ENCODE measurements at regions not wholly inside any gene's neighbourhood (a gene's known extent, or its start where the extent isn't known, plus 50 kb on each side); places are given as distances from the start of the nearest gene placed in this dataset.

DNA sequence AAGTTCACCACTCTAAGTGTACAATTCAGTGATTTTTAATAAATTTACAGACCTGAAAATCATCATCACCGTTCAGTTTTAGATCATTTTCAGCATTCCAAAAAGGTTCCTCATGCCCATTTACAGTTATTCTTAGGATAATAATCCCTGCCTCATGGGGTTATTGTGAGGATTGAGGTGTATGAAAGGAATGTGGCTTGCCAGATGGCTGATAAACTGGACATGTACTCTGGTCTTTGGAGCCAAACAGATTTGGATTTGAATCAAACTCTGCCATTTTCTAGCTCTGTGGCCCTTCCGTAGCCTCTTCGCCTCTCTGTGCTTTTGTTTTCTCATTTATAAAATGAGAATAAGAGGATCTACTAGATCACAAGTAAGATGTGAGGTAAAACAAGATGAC lies 53.9 kb upstream of the GPRC5B start:
- CTCF ChIA-PET: no interaction called here
- H3K36me3 ChIP-seq (ENCODE audit: control insufficient read depth in 2 of 2, insufficient read depth in 1 of 2, low read length in 2 of 2): no peaks in the 10 kb centered on the region
- no peak overlapping the region for H3K27ac ChIP-seq (ENCODE audit: extremely low read depth, low read depth, low read length)
- no peak for TF ChIP-seq ZNF404 (tag by site-specific recombination; IDR thresholded peaks at IDR 0.05)
- TF ChIP-seq ZSCAN16 (tag by site-specific recombination; IDR thresholded peaks at IDR 0.05): no peak
- TF ChIP-seq ZBTB17 (tag by site-specific recombination; IDR thresholded peaks at IDR 0.05): no peak
- no peak for TF ChIP-seq ZNF266 (tag by site-specific recombination; IDR thresholded peaks at IDR 0.05; ENCODE audit: low read depth)
- TF ChIP-seq ZNF843 (tag by site-specific recombination; IDR thresholded peaks at IDR 0.05): no peak
- no peak for TF ChIP-seq SCRT1 (tag by site-specific recombination; IDR thresholded peaks at IDR 0.05; ENCODE audit: borderline replicate concordance)
- TF ChIP-seq BCL11A (tag by site-specific recombination; IDR thresholded peaks at IDR 0.05; ENCODE audit: low read depth): no peak
- TF ChIP-seq, protein P1, sequence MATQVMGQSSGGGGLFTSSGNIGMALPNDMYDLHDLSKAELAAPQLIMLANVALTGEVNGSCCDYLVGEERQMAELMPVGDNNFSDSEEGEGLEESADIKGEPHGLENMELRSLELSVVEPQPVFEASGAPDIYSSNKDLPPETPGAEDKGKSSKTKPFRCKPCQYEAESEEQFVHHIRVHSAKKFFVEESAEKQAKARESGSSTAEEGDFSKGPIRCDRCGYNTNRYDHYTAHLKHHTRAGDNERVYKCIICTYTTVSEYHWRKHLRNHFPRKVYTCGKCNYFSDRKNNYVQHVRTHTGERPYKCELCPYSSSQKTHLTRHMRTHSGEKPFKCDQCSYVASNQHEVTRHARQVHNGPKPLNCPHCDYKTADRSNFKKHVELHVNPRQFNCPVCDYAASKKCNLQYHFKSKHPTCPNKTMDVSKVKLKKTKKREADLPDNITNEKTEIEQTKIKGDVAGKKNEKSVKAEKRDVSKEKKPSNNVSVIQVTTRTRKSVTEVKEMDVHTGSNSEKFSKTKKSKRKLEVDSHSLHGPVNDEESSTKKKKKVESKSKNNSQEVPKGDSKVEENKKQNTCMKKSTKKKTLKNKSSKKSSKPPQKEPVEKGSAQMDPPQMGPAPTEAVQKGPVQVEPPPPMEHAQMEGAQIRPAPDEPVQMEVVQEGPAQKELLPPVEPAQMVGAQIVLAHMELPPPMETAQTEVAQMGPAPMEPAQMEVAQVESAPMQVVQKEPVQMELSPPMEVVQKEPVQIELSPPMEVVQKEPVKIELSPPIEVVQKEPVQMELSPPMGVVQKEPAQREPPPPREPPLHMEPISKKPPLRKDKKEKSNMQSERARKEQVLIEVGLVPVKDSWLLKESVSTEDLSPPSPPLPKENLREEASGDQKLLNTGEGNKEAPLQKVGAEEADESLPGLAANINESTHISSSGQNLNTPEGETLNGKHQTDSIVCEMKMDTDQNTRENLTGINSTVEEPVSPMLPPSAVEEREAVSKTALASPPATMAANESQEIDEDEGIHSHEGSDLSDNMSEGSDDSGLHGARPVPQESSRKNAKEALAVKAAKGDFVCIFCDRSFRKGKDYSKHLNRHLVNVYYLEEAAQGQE (tag by site-specific recombination; IDR thresholded peaks at IDR 0.05): no peak
- TF ChIP-seq, protein P2, sequence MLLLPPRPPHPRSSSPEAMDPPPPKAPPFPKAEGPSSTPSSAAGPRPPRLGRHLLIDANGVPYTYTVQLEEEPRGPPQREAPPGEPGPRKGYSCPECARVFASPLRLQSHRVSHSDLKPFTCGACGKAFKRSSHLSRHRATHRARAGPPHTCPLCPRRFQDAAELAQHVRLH (tag by site-specific recombination; IDR thresholded peaks at IDR 0.05): no peak
- no peak for TF ChIP-seq GLIS2 (tag by site-specific recombination; IDR thresholded peaks at IDR 0.05)
- TF ChIP-seq, protein P3, sequence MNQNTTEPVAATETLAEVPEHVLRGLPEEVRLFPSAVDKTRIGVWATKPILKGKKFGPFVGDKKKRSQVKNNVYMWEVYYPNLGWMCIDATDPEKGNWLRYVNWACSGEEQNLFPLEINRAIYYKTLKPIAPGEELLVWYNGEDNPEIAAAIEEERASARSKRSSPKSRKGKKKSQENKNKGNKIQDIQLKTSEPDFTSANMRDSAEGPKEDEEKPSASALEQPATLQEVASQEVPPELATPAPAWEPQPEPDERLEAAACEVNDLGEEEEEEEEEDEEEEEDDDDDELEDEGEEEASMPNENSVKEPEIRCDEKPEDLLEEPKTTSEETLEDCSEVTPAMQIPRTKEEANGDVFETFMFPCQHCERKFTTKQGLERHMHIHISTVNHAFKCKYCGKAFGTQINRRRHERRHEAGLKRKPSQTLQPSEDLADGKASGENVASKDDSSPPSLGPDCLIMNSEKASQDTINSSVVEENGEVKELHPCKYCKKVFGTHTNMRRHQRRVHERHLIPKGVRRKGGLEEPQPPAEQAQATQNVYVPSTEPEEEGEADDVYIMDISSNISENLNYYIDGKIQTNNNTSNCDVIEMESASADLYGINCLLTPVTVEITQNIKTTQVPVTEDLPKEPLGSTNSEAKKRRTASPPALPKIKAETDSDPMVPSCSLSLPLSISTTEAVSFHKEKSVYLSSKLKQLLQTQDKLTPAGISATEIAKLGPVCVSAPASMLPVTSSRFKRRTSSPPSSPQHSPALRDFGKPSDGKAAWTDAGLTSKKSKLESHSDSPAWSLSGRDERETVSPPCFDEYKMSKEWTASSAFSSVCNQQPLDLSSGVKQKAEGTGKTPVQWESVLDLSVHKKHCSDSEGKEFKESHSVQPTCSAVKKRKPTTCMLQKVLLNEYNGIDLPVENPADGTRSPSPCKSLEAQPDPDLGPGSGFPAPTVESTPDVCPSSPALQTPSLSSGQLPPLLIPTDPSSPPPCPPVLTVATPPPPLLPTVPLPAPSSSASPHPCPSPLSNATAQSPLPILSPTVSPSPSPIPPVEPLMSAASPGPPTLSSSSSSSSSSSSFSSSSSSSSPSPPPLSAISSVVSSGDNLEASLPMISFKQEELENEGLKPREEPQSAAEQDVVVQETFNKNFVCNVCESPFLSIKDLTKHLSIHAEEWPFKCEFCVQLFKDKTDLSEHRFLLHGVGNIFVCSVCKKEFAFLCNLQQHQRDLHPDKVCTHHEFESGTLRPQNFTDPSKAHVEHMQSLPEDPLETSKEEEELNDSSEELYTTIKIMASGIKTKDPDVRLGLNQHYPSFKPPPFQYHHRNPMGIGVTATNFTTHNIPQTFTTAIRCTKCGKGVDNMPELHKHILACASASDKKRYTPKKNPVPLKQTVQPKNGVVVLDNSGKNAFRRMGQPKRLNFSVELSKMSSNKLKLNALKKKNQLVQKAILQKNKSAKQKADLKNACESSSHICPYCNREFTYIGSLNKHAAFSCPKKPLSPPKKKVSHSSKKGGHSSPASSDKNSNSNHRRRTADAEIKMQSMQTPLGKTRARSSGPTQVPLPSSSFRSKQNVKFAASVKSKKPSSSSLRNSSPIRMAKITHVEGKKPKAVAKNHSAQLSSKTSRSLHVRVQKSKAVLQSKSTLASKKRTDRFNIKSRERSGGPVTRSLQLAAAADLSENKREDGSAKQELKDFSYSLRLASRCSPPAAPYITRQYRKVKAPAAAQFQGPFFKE (tag by site-specific recombination; IDR thresholded peaks at IDR 0.05; ENCODE audit: borderline replicate concordance): no peak
- TF ChIP-seq ZNF707 (tag by site-specific recombination; IDR thresholded peaks at IDR 0.05): no peak
- no peak for TF ChIP-seq BCL11B (tag by site-specific recombination; IDR thresholded peaks at IDR 0.05; ENCODE audit: low read depth)
- TF ChIP-seq, protein P4, sequence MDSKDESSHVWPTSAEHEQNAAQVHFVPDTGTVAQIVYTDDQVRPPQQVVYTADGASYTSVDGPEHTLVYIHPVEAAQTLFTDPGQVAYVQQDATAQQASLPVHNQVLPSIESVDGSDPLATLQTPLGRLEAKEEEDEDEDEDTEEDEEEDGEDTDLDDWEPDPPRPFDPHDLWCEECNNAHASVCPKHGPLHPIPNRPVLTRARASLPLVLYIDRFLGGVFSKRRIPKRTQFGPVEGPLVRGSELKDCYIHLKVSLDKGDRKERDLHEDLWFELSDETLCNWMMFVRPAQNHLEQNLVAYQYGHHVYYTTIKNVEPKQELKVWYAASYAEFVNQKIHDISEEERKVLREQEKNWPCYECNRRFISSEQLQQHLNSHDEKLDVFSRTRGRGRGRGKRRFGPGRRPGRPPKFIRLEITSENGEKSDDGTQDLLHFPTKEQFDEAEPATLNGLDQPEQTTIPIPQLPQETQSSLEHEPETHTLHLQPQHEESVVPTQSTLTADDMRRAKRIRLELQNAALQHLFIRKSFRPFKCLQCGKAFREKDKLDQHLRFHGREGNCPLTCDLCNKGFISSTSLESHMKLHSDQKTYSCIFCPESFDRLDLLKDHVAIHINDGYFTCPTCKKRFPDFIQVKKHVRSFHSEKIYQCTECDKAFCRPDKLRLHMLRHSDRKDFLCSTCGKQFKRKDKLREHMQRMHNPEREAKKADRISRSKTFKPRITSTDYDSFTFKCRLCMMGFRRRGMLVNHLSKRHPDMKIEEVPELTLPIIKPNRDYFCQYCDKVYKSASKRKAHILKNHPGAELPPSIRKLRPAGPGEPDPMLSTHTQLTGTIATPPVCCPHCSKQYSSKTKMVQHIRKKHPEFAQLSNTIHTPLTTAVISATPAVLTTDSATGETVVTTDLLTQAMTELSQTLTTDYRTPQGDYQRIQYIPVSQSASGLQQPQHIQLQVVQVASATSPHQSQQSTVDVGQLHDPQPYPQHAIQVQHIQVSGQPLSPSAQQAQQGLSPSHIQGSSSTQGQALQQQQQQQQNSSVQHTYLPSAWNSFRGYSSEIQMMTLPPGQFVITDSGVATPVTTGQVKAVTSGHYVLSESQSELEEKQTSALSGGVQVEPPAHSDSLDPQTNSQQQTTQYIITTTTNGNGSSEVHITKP (tag by site-specific recombination; IDR thresholded peaks at IDR 0.05): no peak
- TF ChIP-seq, protein P5, sequence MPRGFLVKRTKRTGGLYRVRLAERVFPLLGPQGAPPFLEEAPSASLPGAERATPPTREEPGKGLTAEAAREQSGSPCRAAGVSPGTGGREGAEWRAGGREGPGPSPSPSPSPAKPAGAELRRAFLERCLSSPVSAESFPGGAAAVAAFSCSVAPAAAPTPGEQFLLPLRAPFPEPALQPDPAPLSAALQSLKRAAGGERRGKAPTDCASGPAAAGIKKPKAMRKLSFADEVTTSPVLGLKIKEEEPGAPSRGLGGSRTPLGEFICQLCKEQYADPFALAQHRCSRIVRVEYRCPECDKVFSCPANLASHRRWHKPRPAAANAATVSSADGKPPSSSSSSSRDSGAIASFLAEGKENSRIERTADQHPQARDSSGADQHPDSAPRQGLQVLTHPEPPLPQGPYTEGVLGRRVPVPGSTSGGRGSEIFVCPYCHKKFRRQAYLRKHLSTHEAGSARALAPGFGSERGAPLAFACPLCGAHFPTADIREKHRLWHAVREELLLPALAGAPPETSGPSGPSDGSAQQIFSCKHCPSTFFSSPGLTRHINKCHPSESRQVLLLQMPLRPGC (tag by site-specific recombination; IDR thresholded peaks at IDR 0.05): no peak
- TF ChIP-seq, protein P6, sequence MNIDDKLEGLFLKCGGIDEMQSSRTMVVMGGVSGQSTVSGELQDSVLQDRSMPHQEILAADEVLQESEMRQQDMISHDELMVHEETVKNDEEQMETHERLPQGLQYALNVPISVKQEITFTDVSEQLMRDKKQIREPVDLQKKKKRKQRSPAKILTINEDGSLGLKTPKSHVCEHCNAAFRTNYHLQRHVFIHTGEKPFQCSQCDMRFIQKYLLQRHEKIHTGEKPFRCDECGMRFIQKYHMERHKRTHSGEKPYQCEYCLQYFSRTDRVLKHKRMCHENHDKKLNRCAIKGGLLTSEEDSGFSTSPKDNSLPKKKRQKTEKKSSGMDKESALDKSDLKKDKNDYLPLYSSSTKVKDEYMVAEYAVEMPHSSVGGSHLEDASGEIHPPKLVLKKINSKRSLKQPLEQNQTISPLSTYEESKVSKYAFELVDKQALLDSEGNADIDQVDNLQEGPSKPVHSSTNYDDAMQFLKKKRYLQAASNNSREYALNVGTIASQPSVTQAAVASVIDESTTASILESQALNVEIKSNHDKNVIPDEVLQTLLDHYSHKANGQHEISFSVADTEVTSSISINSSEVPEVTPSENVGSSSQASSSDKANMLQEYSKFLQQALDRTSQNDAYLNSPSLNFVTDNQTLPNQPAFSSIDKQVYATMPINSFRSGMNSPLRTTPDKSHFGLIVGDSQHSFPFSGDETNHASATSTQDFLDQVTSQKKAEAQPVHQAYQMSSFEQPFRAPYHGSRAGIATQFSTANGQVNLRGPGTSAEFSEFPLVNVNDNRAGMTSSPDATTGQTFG (tag by site-specific recombination; IDR thresholded peaks at IDR 0.05; ENCODE audit: borderline replicate concordance): no peak
- no peak for TF ChIP-seq ZNF155 (tag by site-specific recombination; IDR thresholded peaks at IDR 0.05)
- no peak for TF ChIP-seq ZBTB1 (tag by site-specific recombination; IDR thresholded peaks at IDR 0.05)
- POLR2A ChIA-PET: no interaction called here
- H3K4me3 ChIP-seq (ENCODE audit: low read depth, low read length): no peak overlapping the region
- H3K9me3 ChIP-seq (ENCODE audit: control insufficient read depth, insufficient read depth, low read depth, low read length): no peaks in the 10 kb centered on the region
- H3K4me1 ChIP-seq (ENCODE audit: control insufficient read depth, insufficient read depth, low read length): no peaks in the 10 kb centered on the region

Measured in HEK293 (cell line).